ENCODE measurements at regions not wholly inside any gene's neighbourhood (a gene's known extent, or its start where the extent isn't known, plus 50 kb on each side); places are given as distances from the start of the nearest gene placed in this dataset.

GRCh38 chr10:117860135-117860534, 186.6 kb downstream of the RAB11FIP2 start:
- ChIA-PET POLR2A (no interaction called here), CTCF (no interaction called here)
- peaks cover 5% of the 10 kb centered on the region for H3K27me3 Mint-ChIP-seq
- H3K4me3 Mint-ChIP-seq: no peak overlapping the region
- no peaks in the 10 kb centered on the region for H3K36me3 Mint-ChIP-seq (ENCODE audit: low read depth)
- no peak for DNase-seq
- intact Hi-C loops (cut with micrococcal nuclease): no loop called here
- TF ChIP-seq CTCF (IDR thresholded peaks at IDR 0.05): no peak
- H3K4me1 Mint-ChIP-seq: no peaks in the 10 kb centered on the region
- no peaks in the 10 kb centered on the region for H3K9me3 Mint-ChIP-seq
- ATAC-seq (ENCODE audit: low read depth): no peak
- no peak overlapping the region for H3K27ac Mint-ChIP-seq

GRCh38 chr10:117860823-117861222, 185.9 kb downstream of the RAB11FIP2 start:
- DNase-seq: no peak
- ChIA-PET POLR2A (no interaction called here), CTCF (no interaction called here)
- Mint-ChIP-seq H3K27me3 (peaks cover 6% of the 10 kb centered on the region), H3K36me3 (ENCODE audit: low read depth) (no peaks in the 10 kb centered on the region), H3K4me1 (no peaks in the 10 kb centered on the region), H3K9me3 (no peaks in the 10 kb centered on the region), H3K27ac (no peak overlapping the region), H3K4me3 (no peak overlapping the region)
- intact Hi-C loops (cut with micrococcal nuclease): no loop called here
- no peak for TF ChIP-seq CTCF (IDR thresholded peaks at IDR 0.05)
- ATAC-seq (ENCODE audit: low read depth): no peak

GRCh38 chr10:117861329-117861728, 185.4 kb downstream of the RAB11FIP2 start:
- intact Hi-C loops (cut with micrococcal nuclease): no loop called here

GRCh38 chr10:117863771-117864170, 183.0 kb downstream of the RAB11FIP2 start:
- CTCF ChIA-PET: no interaction called here
- Mint-ChIP-seq H3K4me3 (no peak overlapping the region), H3K27me3 (peaks cover 6% of the 10 kb centered on the region), H3K27ac (no peak overlapping the region), H3K4me1 (no peaks in the 10 kb centered on the region), H3K9me3 (no peaks in the 10 kb centered on the region), H3K36me3 (ENCODE audit: low read depth) (no peaks in the 10 kb centered on the region)
- DNase-seq (no peak), ATAC-seq (ENCODE audit: low read depth) (no peak)
- POLR2A ChIA-PET: no interaction called here
- intact Hi-C loops (cut with micrococcal nuclease): no loop called here
- TF ChIP-seq CTCF (IDR thresholded peaks at IDR 0.05): no peak

More at GRCh38 chr10:117861329-117861728, 185.4 kb downstream of the RAB11FIP2 start:
- POLR2A ChIA-PET: no interaction called here
- no peak overlapping the region for H3K4me3 Mint-ChIP-seq
- peaks cover 8% of the 10 kb centered on the region for H3K27me3 Mint-ChIP-seq
- H3K4me1 Mint-ChIP-seq: no peaks in the 10 kb centered on the region
- no peak for TF ChIP-seq CTCF (IDR thresholded peaks at IDR 0.05)
- ATAC-seq (ENCODE audit: low read depth) (no peak), DNase-seq (no peak)
- no peaks in the 10 kb centered on the region for H3K36me3 Mint-ChIP-seq (ENCODE audit: low read depth)
- CTCF ChIA-PET: no interaction called here
- H3K9me3 Mint-ChIP-seq: no peaks in the 10 kb centered on the region
- H3K27ac Mint-ChIP-seq: no peak overlapping the region

- POLR2A ChIA-PET: no interaction called here
- H3K4me3 Mint-ChIP-seq: no peak overlapping the region
- no peak for TF ChIP-seq CTCF (IDR thresholded peaks at IDR 0.05)
Observed at GRCh38 chr10:117865945-117866344, 180.8 kb downstream of the RAB11FIP2 start.

More at GRCh38 chr10:117865945-117866344, 180.8 kb downstream of the RAB11FIP2 start:
- CTCF ChIA-PET: no interaction called here
- intact Hi-C loops (cut with micrococcal nuclease): no loop called here
- Mint-ChIP-seq H3K9me3 (no peaks in the 10 kb centered on the region), H3K27ac (no peak overlapping the region), H3K36me3 (ENCODE audit: low read depth) (no peaks in the 10 kb centered on the region), H3K4me1 (no peaks in the 10 kb centered on the region), H3K27me3 (peaks cover 6% of the 10 kb centered on the region)
- ATAC-seq (ENCODE audit: low read depth): no peak
- no peak for DNase-seq

Measured in activated B cell treated with CpG ODN at 0.5 μM for 24 hours (primary cell).